HG02973 (cell line): ENCODE measurements at regions not wholly inside any gene's neighbourhood (a gene's known extent, or its start where the extent isn't known, plus 50 kb on each side); places are given as distances from the start of the nearest gene placed in this dataset.
"Not testable (repeated sequence)": the region's sequence is repeated elsewhere in the genome, so short reads cannot be mapped to it uniquely, and the experiment has no call there.

Experiments
- ATAC-seq: cut with Tn5 transposase; IDR thresholded peaks from one replicate; pipeline ENCODE4 v1.9.1; 2021; ENCODE audit warnings: moderate library complexity; ENCODE audit not compliant: unreplicated experiment

DNA sequence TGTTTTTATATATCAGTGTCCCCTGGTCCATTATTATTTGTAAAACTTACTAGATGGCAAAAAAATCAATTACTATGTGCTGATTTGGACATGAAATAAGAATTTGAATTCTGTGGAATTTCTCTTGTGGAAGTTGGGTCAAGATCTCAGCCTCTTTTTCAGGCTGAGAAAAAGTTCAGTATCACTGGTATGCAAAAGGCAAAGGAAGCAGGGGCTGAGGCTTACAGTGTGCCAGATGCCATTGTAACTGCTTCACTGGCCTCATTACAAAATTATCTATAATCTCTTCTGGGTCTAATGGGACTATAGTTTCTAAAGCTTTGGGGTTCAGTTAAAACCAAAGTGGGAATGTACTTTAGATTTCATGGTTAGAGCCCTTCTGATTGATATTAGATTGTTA, 125.9 kb upstream of the SLC7A14 start:
- ATAC-seq, result no peak

GRCh38 chr3:170709046-170709445, 123.2 kb upstream of the SLC7A14 start:
- no peak for ATAC-seq

GRCh38 chr3:170707899-170708298, 122.0 kb upstream of the SLC7A14 start:
- no peak for ATAC-seq

GRCh38 chr3:170705131-170705530, 119.3 kb upstream of the SLC7A14 start:
- no peak for ATAC-seq

- ATAC-seq, result no peak
These were observed 117.3 kb upstream of the SLC7A14 start for GRCh38 chr3:170703121-170703588.

GRCh38 chr3:170701696-170702678, 116.1 kb upstream of the SLC7A14 start:
- no peak for ATAC-seq

DNA sequence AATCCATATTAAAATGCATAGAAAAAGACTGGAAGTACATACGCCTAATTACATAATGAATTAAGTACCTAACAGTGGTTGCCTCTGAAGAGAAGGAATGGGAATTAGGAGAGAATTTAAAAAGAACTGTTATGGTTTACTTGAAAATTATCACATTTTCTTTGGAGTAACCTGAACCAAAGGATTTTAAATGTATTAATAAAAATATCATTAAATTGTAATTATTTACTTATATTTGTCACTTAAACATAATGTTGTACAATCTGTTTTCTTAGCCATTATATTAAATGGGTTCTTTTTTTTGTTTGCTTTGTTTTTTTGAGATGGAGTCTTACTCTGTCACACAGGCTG, 114.2 kb upstream of the SLC7A14 start:
- ATAC-seq, result no peak

DNA sequence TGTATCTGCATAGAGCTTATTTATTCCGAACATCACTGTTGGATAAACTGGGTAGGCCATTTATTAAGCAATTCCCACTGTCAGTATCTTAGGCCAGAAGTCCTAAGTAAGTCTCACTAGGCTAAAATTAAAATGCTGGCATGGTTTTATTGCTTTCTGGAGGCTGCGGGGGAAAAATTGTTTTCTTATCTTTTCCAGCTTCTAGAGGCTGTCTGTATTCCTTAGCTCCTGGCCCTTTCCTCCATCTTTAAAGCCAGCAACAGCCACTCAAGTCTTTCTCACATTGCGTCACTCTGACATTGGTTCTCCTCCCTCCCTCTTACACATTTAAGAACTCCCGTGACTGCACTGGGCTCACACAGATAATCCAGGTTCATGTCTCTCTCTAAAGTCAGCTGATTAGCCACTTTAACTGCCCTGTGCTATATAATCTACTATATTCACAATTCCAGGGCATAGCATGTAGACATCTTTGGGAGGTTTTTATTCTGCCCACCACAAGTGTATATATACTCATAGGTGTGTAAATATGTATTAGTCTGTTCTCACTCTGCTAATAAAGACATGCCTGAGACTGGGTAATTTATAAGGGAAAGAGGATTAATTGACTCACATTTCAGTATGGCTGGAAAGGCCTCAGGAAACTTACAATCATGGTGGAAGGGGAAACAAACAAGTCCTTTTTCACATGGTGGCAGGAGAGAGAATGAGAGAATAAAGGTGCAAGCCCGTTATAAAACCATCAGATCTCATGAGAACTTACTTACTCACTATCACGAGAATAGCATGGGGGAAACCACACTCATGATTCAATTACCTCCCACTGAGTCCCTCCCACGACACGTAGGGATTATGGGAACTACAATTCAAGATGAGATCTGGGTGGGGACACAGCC, 113.5 kb upstream of the SLC7A14 start:
- no peak for ATAC-seq

GRCh38 chr3:170697908-170698307, 112.0 kb upstream of the SLC7A14 start:
- no peak for ATAC-seq

GRCh38 chr3:170697131-170697530, 111.3 kb upstream of the SLC7A14 start:
- ATAC-seq, result no peak

GRCh38 chr3:170695486-170696064, 109.7 kb upstream of the SLC7A14 start:
- no peak for ATAC-seq

DNA sequence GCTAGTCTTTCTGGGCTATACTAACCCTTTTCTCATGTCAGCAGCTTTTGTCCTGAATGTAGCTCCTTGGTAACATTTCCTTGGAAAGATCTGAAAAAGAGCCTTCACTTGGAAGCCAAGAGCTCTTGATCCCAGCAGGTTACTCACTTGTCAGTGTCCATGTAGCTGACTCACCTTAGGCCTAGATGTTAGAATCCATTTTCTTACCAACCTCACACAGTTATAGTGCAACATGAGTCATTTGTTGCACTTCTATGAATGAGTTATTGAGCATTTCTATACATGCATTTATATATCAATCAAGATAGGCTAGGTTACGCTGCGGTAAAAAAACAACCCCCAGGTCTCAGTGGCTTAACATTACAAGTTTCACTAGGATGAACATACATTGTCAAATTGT, 106.8 kb upstream of the SLC7A14 start:
- no peak for ATAC-seq

GRCh38 chr3:170690661-170690981, 104.7 kb upstream of the SLC7A14 start:
- ATAC-seq, result no peak

- ATAC-seq, result no peak
These were observed 104.2 kb upstream of the SLC7A14 start for GRCh38 chr3:170689893-170690660.

- no peak for ATAC-seq
These were observed 103.5 kb upstream of the SLC7A14 start for GRCh38 chr3:170689296-170689829.

DNA sequence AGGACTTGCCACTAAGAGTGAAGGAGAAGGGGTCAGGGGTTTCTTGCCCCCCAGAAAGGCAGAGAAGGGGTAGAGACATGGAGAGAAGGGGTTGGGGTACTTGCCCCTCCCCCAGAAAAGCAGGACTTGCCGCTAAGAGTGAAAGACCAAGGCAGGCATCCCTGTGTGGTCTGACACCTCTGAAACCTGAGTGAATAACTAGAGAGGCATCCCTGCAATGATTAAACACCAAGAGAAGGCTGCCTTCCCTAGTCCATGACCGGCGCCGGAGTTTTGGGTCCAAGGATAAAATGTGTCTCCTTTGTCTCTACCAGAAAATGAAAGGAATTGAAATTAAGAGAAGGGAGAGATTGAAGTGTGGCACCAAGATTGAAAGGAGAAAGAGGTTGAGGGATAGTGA, 102.3 kb upstream of the SLC7A14 start:
- ATAC-seq, result not testable (repeated sequence)

GRCh38 chr3:170680593-170680992, 94.7 kb upstream of the SLC7A14 start:
- no peak for ATAC-seq

DNA sequence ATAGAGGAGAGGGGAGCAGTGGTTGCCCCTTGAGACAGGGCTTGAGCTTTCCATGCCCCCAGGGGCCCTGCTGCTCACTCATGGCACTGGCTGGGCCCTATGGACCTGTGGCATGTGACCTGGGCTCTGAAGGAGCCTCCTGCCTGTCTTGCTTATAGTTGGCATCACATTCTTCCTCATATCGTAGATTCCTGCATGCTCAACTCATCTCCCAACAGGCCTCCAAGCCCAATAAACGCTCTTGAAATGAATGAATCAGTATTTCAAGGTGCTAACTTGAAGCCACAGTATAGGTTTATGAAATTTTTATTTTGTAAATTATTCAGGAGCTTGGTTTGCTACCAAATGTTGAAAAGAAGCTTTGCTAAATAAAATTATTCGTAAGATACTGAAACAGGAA, 93.3 kb upstream of the SLC7A14 start:
- ATAC-seq, result no peak

- ATAC-seq, result no peak
These were observed 84.6 kb upstream of the SLC7A14 start for GRCh38 chr3:170670504-170670903.

DNA sequence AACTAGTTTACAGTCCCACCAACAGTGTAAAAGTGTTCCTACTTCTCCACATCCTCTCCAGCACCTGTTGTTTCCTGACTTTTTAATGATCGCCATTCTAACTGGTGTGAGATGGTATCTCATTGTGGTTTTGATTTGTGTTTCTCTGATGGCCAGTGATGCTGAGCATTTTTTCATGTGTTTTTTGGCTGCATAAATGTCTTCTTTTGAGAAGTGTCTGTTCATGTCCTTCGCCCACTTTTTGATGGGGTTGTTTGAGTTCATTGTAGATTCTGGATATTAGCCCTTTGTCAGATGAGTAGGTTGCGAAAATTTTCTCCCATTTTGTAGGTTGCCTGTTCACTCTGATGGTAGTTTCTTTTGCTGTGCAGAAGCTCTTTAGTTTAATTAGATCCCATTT, 77.1 kb upstream of the SLC7A14 start:
- not testable (repeated sequence) for ATAC-seq
